OCI-LY1 (cell line): ENCODE measurements at regions not wholly inside any gene's neighbourhood (a gene's known extent, or its start where the extent isn't known, plus 50 kb on each side); places are given as distances from the start of the nearest gene placed in this dataset.

Experiments used
- H2AFZ ChIP-seq: fragments of 200-600 bp; sonication (generic), shearing (Covaris generic); 2 replicates; pipeline ENCODE4 v1.6.0; 2014; ENCODE audit warnings: antibody characterized with exemption, mild to moderate bottlenecking, low read length
- H3F3A ChIP-seq: fragments of 200-600 bp; sonication (generic), shearing (Covaris generic); 2 replicates; pipeline ENCODE4 v1.6.0; 2014; ENCODE audit warnings: mild to moderate bottlenecking, antibody characterized with exemption, low read length, moderate library complexity; ENCODE audit not compliant: insufficient read depth
- H3K27ac ChIP-seq: fragments of 200-600 bp; sonication (generic); 2 replicates; pipeline ENCODE4 v1.5.1; 2014; ENCODE audit warnings: low read length, mixed run types, mild to moderate bottlenecking, low read depth; ENCODE audit not compliant: poor library complexity, severe bottlenecking
- H3K27me3 ChIP-seq: fragments of 200-600 bp; sonication (generic); 2 replicates; pipeline ENCODE4 v1.6.0; 2014; ENCODE audit warnings: antibody characterized with exemption, mild to moderate bottlenecking, low read length, moderate library complexity; ENCODE audit not compliant: insufficient read depth
- H3K36me3 ChIP-seq: fragments of 200-600 bp; sonication (generic); 2 replicates; pipeline ENCODE4 v1.6.1; 2014; ENCODE audit warnings: mild to moderate bottlenecking, antibody characterized with exemption, low read length, moderate library complexity, mixed read lengths; ENCODE audit not compliant: insufficient read depth
- H3K4me1 ChIP-seq: fragments of 200-600 bp; sonication (generic); 2 replicates; pipeline ENCODE4 v1.5.1; 2014; ENCODE audit warnings: mild to moderate bottlenecking, low read length, moderate library complexity; ENCODE audit not compliant: insufficient read depth, severe bottlenecking
- H3K4me2 ChIP-seq: fragments of 200-600 bp; sonication (generic), shearing (Covaris generic); 2 replicates; pipeline ENCODE4 v1.6.1; 2014; ENCODE audit warnings: low read length
- H3K4me3 ChIP-seq: fragments of 200-600 bp; sonication (generic); 2 replicates; pipeline ENCODE4 v1.5.1; 2014; ENCODE audit warnings: low read length, low read depth, mild to moderate bottlenecking, mixed read lengths; ENCODE audit not compliant: poor library complexity, severe bottlenecking
- H3K79me2 ChIP-seq: fragments of 200-600 bp; shearing (Covaris generic); 2 replicates; pipeline ENCODE4 v1.6.1; 2016; ENCODE audit warnings: mixed run types, low read length, mixed read lengths; ENCODE audit not compliant: insufficient read depth
- H3K9ac ChIP-seq: fragments of 200-600 bp; sonication (generic), shearing (Covaris generic); 2 replicates; pipeline ENCODE4 v1.6.1; 2014; ENCODE audit warnings: mild to moderate bottlenecking, low read length, mixed read lengths
- H3K9me2 ChIP-seq: fragments of 200-600 bp; sonication (generic), shearing (Covaris generic); 2 replicates; pipeline ENCODE4 v1.6.1; 2014; ENCODE audit warnings: low read depth, mild to moderate bottlenecking, low read length, mixed read lengths
- H3K9me3 ChIP-seq: fragments of 200-600 bp; shearing (Covaris generic); 2 replicates; pipeline ENCODE4 v1.6.1; 2014; ENCODE audit warnings: low read length, mixed read lengths
- H4K20me1 ChIP-seq: fragments of 200-600 bp; sonication (generic), shearing (Covaris generic); 2 replicates; pipeline ENCODE4 v1.6.0; 2016; ENCODE audit warnings: mild to moderate bottlenecking, low read length; ENCODE audit not compliant: insufficient read depth
- CTCF ChIP-seq: fragments of 200-600 bp; sonication (generic), shearing (Covaris generic); IDR thresholded peaks from 2 replicates; pipeline ENCODE4 v1.5.1; 2017; ENCODE audit warnings: mild to moderate bottlenecking, antibody characterized with exemption, low read length, moderate library complexity, mixed read lengths
- EZH2 ChIP-seq: fragments of 200-600 bp; sonication (generic), shearing (Covaris generic); IDR thresholded peaks from 2 replicates; pipeline ENCODE4 v1.8.0; 2017; ENCODE audit warnings: borderline replicate concordance, mixed run types, mild to moderate bottlenecking, antibody characterized with exemption, low read length, moderate library complexity, mixed read lengths

- Histone ChIP-seq H3K36me3 (no peaks in the 10 kb centered on the region), H3K79me2 (no peaks in the 10 kb centered on the region; the same call in 1 of the 2 replicates), H3F3A (no peaks in the 10 kb centered on the region), H3K27ac (no peak overlapping the region), H3K4me1 (no peaks in the 10 kb centered on the region), H3K9me2 (no peaks in the 10 kb centered on the region), H3K9me3 (no peaks in the 10 kb centered on the region), H2AFZ (no peak overlapping the region), H4K20me1 (no peaks in the 10 kb centered on the region), H3K9ac (no peak overlapping the region), H3K4me3 (no peak overlapping the region), H3K4me2 (no peak overlapping the region), H3K27me3 (no peaks in the 10 kb centered on the region)
- no peak for TF ChIP-seq EZH2
- TF ChIP-seq CTCF = no peak
Observed at GRCh38 chr3:117954131-117954530, 1080.5 kb downstream of the IGSF11 start.

- Histone ChIP-seq H3K79me2 (no peaks in the 10 kb centered on the region; the same call in 1 of the 2 replicates), H3K4me1 (no peaks in the 10 kb centered on the region)
Observed at GRCh38 chr3:117955196-117955595, 1079.5 kb downstream of the IGSF11 start.

GRCh38 chr3:117958027-117958426 lies 1076.6 kb downstream of the IGSF11 start:
- H3K36me3 ChIP-seq = no peaks in the 10 kb centered on the region
- no peaks in the 10 kb centered on the region for H3K9me3 ChIP-seq
- no peak overlapping the region for H3K27ac ChIP-seq
- no peaks in the 10 kb centered on the region for H3K9me2 ChIP-seq
- no peaks in the 10 kb centered on the region for H3K4me1 ChIP-seq
- H3K27me3 ChIP-seq = no peaks in the 10 kb centered on the region
- no peaks in the 10 kb centered on the region for H3F3A ChIP-seq
- H3K9ac ChIP-seq = no peak overlapping the region
- H3K79me2 ChIP-seq = no peaks in the 10 kb centered on the region; the same call in 1 of the 2 replicates
- H4K20me1 ChIP-seq = no peaks in the 10 kb centered on the region
- H3K4me3 ChIP-seq = no peak overlapping the region
- no peak overlapping the region for H2AFZ ChIP-seq
- TF ChIP-seq EZH2 (no peak), CTCF (no peak)
- H3K4me2 ChIP-seq = no peak overlapping the region

More at GRCh38 chr3:117955196-117955595, 1079.5 kb downstream of the IGSF11 start:
- no peaks in the 10 kb centered on the region for H3K27me3 ChIP-seq
- no peak overlapping the region for H3K27ac ChIP-seq
- H3K9ac ChIP-seq = no peak overlapping the region
- no peaks in the 10 kb centered on the region for H3K9me3 ChIP-seq
- no peaks in the 10 kb centered on the region for H3K36me3 ChIP-seq
- H3K4me3 ChIP-seq = no peak overlapping the region
- no peak overlapping the region for H3K4me2 ChIP-seq
- no peaks in the 10 kb centered on the region for H3K9me2 ChIP-seq
- H2AFZ ChIP-seq = no peak overlapping the region
- H4K20me1 ChIP-seq = no peaks in the 10 kb centered on the region
- no peaks in the 10 kb centered on the region for H3F3A ChIP-seq
- TF ChIP-seq CTCF = no peak
- no peak for TF ChIP-seq EZH2
